Right lobe of liver (tissue), 4 donors: ENCODE measurements at regions not wholly inside any gene's neighbourhood (a gene's known extent, or its start where the extent isn't known, plus 50 kb on each side); places are given as distances from the start of the nearest gene placed in this dataset.
"Not testable (repeated sequence)": the region's sequence is repeated elsewhere in the genome, so short reads cannot be mapped to it uniquely, and the experiment has no call there.

Experiments
- POLR2A ChIP-seq: fragments of 450-650 bp; IDR thresholded peaks from one replicate; pipeline ENCODE4 v1.6.1; 2017; ENCODE audit warnings: antibody characterized with exemption, mild to moderate bottlenecking
- TF ChIP-seq, protein P1 (sequence below), 4 donors: fragments of 200-600 bp in 3 of 4; fragments of 450-650 bp in 1 of 4; IDR thresholded peaks; one replicate each; pipeline versions ENCODE4 v1.5.1 to v1.8.0; 2016 to 2022; ENCODE audit warnings: antibody characterized with exemption in 4 of 4, mild to moderate bottlenecking in 2 of 4
- donor health status: DM: no; HTN: no; CAD: no.
- donor health status: DM: no; HTN: no; CAD: no.
- donor health status: DM: no; HTN: yes; CAD: no.

DNA sequence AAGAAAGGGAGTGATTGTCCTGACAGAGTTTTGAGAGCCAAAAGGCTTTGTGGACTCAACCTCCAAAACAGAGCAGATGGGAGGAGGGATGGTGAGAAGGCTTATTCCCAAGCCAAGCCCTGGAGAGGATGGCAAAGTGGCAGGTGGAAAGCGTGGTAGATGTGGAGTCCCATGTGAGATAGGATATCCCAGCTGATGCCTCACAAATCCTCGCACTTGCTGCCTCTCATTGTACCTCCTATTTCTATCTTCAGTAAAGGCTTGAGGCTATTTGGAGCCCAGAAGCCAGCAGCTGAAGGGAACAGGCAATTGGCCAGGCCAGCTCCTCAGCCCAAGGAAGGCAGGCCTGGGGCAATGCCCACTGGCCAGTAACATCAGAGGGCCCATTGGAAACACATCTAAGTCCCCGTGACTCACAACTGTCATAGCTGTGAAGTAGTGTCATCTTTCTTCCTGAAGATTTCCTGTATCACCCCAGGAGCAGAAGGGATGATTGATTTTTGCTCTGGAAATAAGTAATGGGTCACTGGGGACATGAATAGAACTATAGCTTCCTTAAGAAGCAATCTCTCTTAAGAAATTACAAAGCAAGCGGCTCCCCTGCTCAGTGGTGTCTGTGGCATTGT lies 114.4 kb downstream of the KBTBD2 start:
- TF ChIP-seq, protein P1, sequence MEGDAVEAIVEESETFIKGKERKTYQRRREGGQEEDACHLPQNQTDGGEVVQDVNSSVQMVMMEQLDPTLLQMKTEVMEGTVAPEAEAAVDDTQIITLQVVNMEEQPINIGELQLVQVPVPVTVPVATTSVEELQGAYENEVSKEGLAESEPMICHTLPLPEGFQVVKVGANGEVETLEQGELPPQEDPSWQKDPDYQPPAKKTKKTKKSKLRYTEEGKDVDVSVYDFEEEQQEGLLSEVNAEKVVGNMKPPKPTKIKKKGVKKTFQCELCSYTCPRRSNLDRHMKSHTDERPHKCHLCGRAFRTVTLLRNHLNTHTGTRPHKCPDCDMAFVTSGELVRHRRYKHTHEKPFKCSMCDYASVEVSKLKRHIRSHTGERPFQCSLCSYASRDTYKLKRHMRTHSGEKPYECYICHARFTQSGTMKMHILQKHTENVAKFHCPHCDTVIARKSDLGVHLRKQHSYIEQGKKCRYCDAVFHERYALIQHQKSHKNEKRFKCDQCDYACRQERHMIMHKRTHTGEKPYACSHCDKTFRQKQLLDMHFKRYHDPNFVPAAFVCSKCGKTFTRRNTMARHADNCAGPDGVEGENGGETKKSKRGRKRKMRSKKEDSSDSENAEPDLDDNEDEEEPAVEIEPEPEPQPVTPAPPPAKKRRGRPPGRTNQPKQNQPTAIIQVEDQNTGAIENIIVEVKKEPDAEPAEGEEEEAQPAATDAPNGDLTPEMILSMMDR (IDR thresholded peaks at IDR 0.05): not testable (repeated sequence)
- not testable (repeated sequence) for TF ChIP-seq POLR2A
